Chondrocyte (in vitro differentiated cells): ENCODE measurements at regions not wholly inside any gene's neighbourhood (a gene's known extent, or its start where the extent isn't known, plus 50 kb on each side); places are given as distances from the start of the nearest gene placed in this dataset.

ENCODE experiments used
- DNase-seq: peaks from one replicate; pipeline ENCODE4 v3.0.0; 2021; ENCODE audit warnings: mixed read lengths, low spot score
- H3K27ac Mint-ChIP-seq: one replicate; pipeline ENCODE4 v1.8.0; 2021; ENCODE audit warnings: mild to moderate bottlenecking, moderate library complexity, mixed read lengths; ENCODE audit not compliant: unreplicated experiment
- H3K27me3 Mint-ChIP-seq: 2 replicates; pipeline ENCODE4 v1.8.0; 2021; ENCODE audit warnings: low read depth, mixed read lengths
- H3K36me3 Mint-ChIP-seq: 2 replicates; pipeline ENCODE4 v1.8.0; 2021; ENCODE audit warnings: low read depth, mixed read lengths
- H3K4me1 Mint-ChIP-seq: 2 replicates; pipeline ENCODE4 v1.8.0; 2021; ENCODE audit warnings: low read depth, mild to moderate bottlenecking, mixed read lengths
- H3K4me3 Mint-ChIP-seq: one replicate; pipeline ENCODE4 v1.8.0; 2021; ENCODE audit warnings: mild to moderate bottlenecking, moderate library complexity, mixed read lengths; ENCODE audit not compliant: unreplicated experiment
- H3K9me3 Mint-ChIP-seq: 2 replicates; pipeline ENCODE4 v1.8.0; 2021; ENCODE audit warnings: low read depth, mixed read lengths
- TF ChIP-seq, protein P1 (sequence below): fragments of 200-600 bp; sonication (generic); IDR thresholded peaks from 2 replicates; pipeline ENCODE4 v1.5.0; 2021; ENCODE audit warnings: antibody characterized with exemption, mild to moderate bottlenecking, moderate library complexity

DNA sequence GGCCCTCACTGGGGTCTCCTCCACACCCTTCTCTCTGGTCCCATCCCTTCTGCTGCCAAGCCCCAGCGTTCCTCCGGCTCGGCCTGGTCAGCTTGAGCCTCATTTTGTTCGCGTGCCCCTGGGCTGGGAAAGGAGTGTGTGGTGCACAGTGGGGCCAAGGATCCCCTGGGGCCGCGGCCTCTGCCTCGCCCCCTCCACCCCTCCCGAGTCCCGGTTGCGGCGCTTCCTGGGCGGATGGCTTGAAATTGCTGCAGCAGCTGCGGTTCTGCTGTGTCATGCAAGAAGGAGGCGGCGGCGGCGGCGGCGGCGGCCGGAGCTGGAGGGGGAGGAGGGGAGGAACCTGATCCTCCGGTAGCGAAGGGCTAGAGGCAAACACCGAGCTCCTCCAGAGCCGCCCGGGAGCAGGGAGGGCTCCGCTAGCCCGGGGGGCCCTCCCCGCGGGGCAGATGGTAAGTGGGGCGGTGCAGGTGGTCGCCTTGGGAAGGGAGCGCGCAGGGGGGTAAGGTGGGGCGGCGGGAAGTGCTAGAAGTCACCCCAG lies 217.8 kb upstream of the MKLN1 start:
- H3K36me3 Mint-ChIP-seq, result no peaks in the 10 kb centered on the region
- H3K4me1 Mint-ChIP-seq, result peaks cover 41% of the 10 kb centered on the region
- peaks cover 4% of the 10 kb centered on the region for H3K27me3 Mint-ChIP-seq
- peak overlapping the region; percentile 97 for H3K4me3 Mint-ChIP-seq
- no peaks in the 10 kb centered on the region for H3K9me3 Mint-ChIP-seq
- no peak for DNase-seq
- TF ChIP-seq, protein P1, sequence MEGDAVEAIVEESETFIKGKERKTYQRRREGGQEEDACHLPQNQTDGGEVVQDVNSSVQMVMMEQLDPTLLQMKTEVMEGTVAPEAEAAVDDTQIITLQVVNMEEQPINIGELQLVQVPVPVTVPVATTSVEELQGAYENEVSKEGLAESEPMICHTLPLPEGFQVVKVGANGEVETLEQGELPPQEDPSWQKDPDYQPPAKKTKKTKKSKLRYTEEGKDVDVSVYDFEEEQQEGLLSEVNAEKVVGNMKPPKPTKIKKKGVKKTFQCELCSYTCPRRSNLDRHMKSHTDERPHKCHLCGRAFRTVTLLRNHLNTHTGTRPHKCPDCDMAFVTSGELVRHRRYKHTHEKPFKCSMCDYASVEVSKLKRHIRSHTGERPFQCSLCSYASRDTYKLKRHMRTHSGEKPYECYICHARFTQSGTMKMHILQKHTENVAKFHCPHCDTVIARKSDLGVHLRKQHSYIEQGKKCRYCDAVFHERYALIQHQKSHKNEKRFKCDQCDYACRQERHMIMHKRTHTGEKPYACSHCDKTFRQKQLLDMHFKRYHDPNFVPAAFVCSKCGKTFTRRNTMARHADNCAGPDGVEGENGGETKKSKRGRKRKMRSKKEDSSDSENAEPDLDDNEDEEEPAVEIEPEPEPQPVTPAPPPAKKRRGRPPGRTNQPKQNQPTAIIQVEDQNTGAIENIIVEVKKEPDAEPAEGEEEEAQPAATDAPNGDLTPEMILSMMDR, result no peak
- peak overlapping the region; percentile 98 for H3K27ac Mint-ChIP-seq

GRCh38 chr7:131110297-131111080 lies 217.2 kb upstream of the MKLN1 start:
- Mint-ChIP-seq H3K36me3 (no peaks in the 10 kb centered on the region), H3K27me3 (peaks cover 4% of the 10 kb centered on the region), H3K27ac (peak overlapping the region; percentile 98), H3K4me1 (peaks cover 34% of the 10 kb centered on the region), H3K4me3 (peak overlapping the region; percentile 97), H3K9me3 (no peaks in the 10 kb centered on the region)
- no peak for DNase-seq
- TF ChIP-seq, protein P1, result no peak

DNA sequence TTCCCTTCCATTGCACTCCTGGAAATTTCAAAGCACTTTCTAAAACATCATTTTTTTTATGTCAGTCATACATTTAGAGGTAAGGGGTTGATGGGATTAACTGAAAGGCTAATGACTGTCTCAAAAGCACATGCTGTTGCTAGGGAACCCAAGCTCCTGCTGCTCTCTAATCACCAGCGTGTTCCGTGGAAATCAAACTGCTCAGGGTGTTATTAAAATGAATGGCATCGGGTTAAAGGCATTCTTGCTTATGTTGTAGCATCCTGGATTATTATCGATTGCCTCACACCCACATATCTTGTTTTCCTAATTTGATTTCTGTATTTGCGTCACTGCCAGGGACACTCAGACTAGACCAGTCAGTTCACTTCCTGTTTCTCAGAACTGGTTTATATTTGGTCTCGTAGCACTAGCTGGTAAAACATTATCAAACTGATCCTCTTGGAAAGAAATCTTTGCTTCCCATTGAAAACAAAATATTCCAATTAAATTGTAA lies 216.5 kb upstream of the MKLN1 start:
- TF ChIP-seq, protein P1, result no peak
- H3K27ac Mint-ChIP-seq, result peak overlapping the region; percentile 98
- H3K4me3 Mint-ChIP-seq, result peak overlapping the region; percentile 97
- peaks cover 4% of the 10 kb centered on the region for H3K27me3 Mint-ChIP-seq
- DNase-seq, result no peak
- peaks cover 34% of the 10 kb centered on the region for H3K4me1 Mint-ChIP-seq
- H3K9me3 Mint-ChIP-seq, result no peaks in the 10 kb centered on the region
- H3K36me3 Mint-ChIP-seq, result no peaks in the 10 kb centered on the region

GRCh38 chr7:131111792-131112191 lies 215.9 kb upstream of the MKLN1 start:
- Mint-ChIP-seq H3K4me3 (no peak overlapping the region), H3K27ac (no peak overlapping the region), H3K9me3 (no peaks in the 10 kb centered on the region), H3K4me1 (peaks cover 34% of the 10 kb centered on the region), H3K36me3 (no peaks in the 10 kb centered on the region), H3K27me3 (peaks cover 4% of the 10 kb centered on the region)
- TF ChIP-seq, protein P1, result no peak
- no peak for DNase-seq

DNA sequence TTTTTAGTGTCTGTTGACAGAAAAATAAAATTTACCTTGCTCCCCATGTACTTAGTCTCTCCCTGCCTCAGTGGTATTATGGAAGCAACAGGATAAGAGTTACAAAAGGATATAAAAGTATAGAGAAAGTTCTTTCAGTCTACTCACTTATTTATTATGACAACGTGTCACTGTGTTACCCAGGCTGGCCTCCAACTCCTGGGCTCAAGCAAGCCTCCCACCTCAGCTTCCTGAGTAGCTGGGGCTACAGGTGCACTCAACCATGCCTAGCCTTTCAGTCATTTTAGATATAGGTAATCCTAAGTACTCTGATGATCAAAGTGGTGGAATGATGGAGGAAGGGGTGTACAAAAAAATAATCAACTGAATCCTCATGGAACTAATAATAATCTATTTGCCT lies 215.2 kb upstream of the MKLN1 start:
- Mint-ChIP-seq H3K27me3 (peaks cover 4% of the 10 kb centered on the region), H3K27ac (no peak overlapping the region), H3K9me3 (no peaks in the 10 kb centered on the region)

More for the DNA sequence above, 215.2 kb upstream of the MKLN1 start:
- TF ChIP-seq, protein P1, result no peak
- peaks cover 34% of the 10 kb centered on the region for H3K4me1 Mint-ChIP-seq
- H3K4me3 Mint-ChIP-seq, result no peak overlapping the region
- no peak for DNase-seq
- no peaks in the 10 kb centered on the region for H3K36me3 Mint-ChIP-seq
